Spleen (tissue), 11 donors: ENCODE measurements at regions not wholly inside any gene's neighbourhood (a gene's known extent, or its start where the extent isn't known, plus 50 kb on each side); places are given as distances from the start of the nearest gene placed in this dataset.

Experiments
- DNase-seq: peaks from one replicate; pipeline ENCODE4 v3.0.0-alpha.2; 2020
- H3K27ac ChIP-seq, 8 donors: fragments of 200-600 bp; sonication (generic) in 7 of 8; 1 replicate in 4 of 8; 2 replicates in 4 of 8; pipeline versions ENCODE4 v1.5.0 to v1.8.0; 2016 to 2021; ENCODE audit warnings: inconsistent platforms in 4 of 8, mild to moderate bottlenecking in 4 of 8, moderate library complexity in 1 of 8
- H3K27me3 ChIP-seq, 7 donors: fragments of 200-600 bp; sonication (generic) in 6 of 7; replicated peaks in 1 of 7; 1 replicate in 4 of 7; 2 replicates in 3 of 7; pipeline versions ENCODE4 v1.5.0 to v1.8.0; 2016 to 2021; ENCODE audit warnings: inconsistent platforms in 3 of 7, mild to moderate bottlenecking in 1 of 7
- H3K36me3 ChIP-seq, 6 donors: fragments of 200-600 bp; sonication (generic) in 5 of 6; 1 replicate in 4 of 6; 2 replicates in 2 of 6; pipeline versions ENCODE4 v1.5.0 to v1.8.0; 2016 to 2021; ENCODE audit warnings: inconsistent platforms in 2 of 6
- H3K4me1 ChIP-seq, 6 donors: fragments of 200-600 bp; sonication (generic) in 5 of 6; 1 replicate in 3 of 6; 2 replicates in 3 of 6; pipeline versions ENCODE4 v1.5.0 to v1.8.0; 2016 to 2021; ENCODE audit warnings: inconsistent platforms in 3 of 6
- H3K4me3 ChIP-seq, 8 donors: fragments of 200-600 bp; sonication (generic) in 7 of 8; 1 replicate in 4 of 8; 2 replicates in 4 of 8; pipeline versions ENCODE4 v1.5.0 to v1.8.0; 2016 to 2021; ENCODE audit warnings: inconsistent platforms in 4 of 8, mild to moderate bottlenecking in 4 of 8, moderate library complexity in 2 of 8
- H3K9me3 ChIP-seq, 8 donors: fragments of 200-600 bp; sonication (generic) in 7 of 8; 1 replicate in 4 of 8; 2 replicates in 4 of 8; pipeline versions ENCODE4 v1.5.0 to v1.8.0; 2016 to 2021; ENCODE audit warnings: inconsistent platforms in 4 of 8
- POLR2A ChIP-seq, 3 donors: fragments of 450-650 bp; IDR thresholded peaks; one replicate each; pipeline ENCODE4 v1.5.1; 2017; ENCODE audit warnings: antibody characterized with exemption in 3 of 3, mild to moderate bottlenecking in 1 of 3
- POLR2AphosphoS5 ChIP-seq, 3 donors: sonication (generic); formaldehyde crosslinking; IDR thresholded peaks; one replicate each; pipeline ENCODE4 v1.5.1; 2017; ENCODE audit warnings: antibody characterized with exemption in 3 of 3
- WGBS, 5 donors: extraction: QIAGEN DNeasy Blood & Tissue Kit in 3 of 5; methylation state at CpG; one replicate each; pipeline versions ENCODE4 v1.1.5 to v1.1.7; 2013 to 2018; 5-methylcytosine and 5-hydroxymethylcytosine counted together
- intact Hi-C: fragments of 100-400 bp; cut with DNase I; formaldehyde crosslinking; loops from one replicate; pipeline ENCODE4 v1.15.0; 2023; ENCODE audit warnings: low total_unique reads
- TF ChIP-seq, protein P1 (sequence below), 11 experiments: fragments of 200-600 bp in 7 of 11; fragments of 450-650 bp in 4 of 11; sonication (generic) in 4 of 11; IDR thresholded peaks in 8 of 11; conservative IDR thresholded peaks in 3 of 11; 1 replicate in 7 of 11; 2 replicates in 4 of 11; pipeline versions ENCODE4 v1.4.0 to v1.8.0; 2016 to 2021; ENCODE audit warnings: antibody characterized with exemption in 11 of 11, inconsistent platforms in 4 of 11, mild to moderate bottlenecking in 1 of 11
- donor health status: healthy with polysubstance abuse.
- donor health status: DM: no; HTN: no; CAD: no; lungs with moderate emphysema.
- donor health status: DM: no; HTN: no; CAD: no.
- donor health status: Bipolar disorder and iron deficiency.
- donor health status: healthy.
- donor health status: DM: no; HTN: no; CAD: no.
- donor health status: DM: yes; HTN: yes; CAD: no.

DNA sequence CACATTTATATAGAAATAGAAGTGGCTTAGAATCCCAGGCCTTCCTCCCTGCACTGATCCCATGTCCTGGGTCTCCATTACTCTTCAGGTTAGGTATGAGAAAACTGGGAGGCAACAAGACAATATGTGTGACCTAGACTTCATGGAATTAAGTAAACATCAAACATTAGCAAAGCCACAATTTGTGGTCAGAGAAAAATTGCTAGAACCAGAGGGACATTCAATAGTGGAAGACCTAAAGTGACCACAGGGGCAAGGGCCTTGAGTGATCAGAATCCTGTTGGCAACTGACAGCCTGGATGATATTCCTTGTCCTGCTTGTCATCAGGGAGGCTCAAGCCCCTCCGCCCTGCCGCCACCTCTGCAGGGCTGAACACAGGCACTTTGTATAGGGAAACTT, 322.8 kb upstream of the CTNNB1 start:
- DNase-seq, result no peak
- WGBS, 5 donors, result 90 to 100% (median 98%) methylated on average over 2 of the region's 2 CpGs
- no peaks in the 10 kb centered on the region for H3K27me3 ChIP-seq
- TF ChIP-seq POLR2AphosphoS5 (IDR thresholded peaks at IDR 0.05) (no peak), POLR2A (IDR thresholded peaks at IDR 0.05) (no peak)
- TF ChIP-seq, protein P1, sequence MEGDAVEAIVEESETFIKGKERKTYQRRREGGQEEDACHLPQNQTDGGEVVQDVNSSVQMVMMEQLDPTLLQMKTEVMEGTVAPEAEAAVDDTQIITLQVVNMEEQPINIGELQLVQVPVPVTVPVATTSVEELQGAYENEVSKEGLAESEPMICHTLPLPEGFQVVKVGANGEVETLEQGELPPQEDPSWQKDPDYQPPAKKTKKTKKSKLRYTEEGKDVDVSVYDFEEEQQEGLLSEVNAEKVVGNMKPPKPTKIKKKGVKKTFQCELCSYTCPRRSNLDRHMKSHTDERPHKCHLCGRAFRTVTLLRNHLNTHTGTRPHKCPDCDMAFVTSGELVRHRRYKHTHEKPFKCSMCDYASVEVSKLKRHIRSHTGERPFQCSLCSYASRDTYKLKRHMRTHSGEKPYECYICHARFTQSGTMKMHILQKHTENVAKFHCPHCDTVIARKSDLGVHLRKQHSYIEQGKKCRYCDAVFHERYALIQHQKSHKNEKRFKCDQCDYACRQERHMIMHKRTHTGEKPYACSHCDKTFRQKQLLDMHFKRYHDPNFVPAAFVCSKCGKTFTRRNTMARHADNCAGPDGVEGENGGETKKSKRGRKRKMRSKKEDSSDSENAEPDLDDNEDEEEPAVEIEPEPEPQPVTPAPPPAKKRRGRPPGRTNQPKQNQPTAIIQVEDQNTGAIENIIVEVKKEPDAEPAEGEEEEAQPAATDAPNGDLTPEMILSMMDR (IDR thresholded peaks at IDR 0.05 in 8 of 11, conservative IDR thresholded peaks at IDR 0.05 in 3 of 11), result no peak
- no peaks in the 10 kb centered on the region for H3K9me3 ChIP-seq
- peaks cover 0 to 18% (median 3%) of the 10 kb centered on the region in 6 donors for H3K4me1 ChIP-seq
- intact Hi-C loops, result no loop called here
- no peak overlapping the region for H3K4me3 ChIP-seq
- no peak overlapping the region for H3K27ac ChIP-seq
- no peaks in the 10 kb centered on the region for H3K36me3 ChIP-seq

DNA sequence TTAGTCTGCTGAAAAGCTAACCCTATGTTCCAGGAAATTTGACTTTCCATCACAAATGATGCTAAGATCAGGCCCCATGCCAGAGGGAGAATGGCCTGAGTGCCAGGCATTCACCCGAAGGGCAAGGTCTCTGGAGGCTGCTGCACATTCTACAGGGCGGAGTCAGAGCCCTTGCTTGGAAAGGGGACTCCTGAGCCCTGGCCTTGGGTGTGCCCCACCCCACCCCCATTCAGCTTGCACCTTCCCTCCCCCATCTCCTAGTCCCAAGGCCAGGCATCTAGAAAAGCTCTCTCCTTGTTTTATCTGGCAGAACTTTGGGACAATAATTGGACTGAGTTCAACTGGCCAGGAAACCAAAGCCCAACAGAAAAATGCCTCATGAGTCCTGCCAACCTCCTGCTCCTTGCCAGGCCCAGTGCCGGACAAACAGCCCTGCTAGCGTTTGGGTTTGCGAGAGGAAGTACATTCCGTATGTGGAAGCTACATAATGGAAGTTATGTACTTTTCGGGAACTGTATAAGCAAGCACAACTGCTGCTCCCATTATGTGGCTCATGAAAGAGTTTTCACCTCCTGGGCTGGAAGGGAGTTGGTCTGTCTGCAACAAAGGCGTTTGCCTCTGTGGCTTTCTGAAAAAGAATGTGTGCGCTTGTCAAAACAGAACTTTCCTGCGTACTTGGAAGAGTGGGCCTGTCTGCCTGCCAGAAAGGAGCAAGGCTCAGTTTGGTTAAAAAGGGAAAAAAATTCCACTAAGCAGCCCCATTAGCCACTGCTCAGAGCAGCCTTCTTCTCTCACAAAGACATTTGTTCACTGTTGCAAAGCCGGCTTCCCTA, 321.5 kb upstream of the CTNNB1 start:
- intact Hi-C loops, result no loop called here
- Histone ChIP-seq H3K36me3 (no peaks in the 10 kb centered on the region), H3K27ac (peak overlapping the region in 7 of 8 donors; percentile 32 to 73 (median 50)), H3K9me3 (no peaks in the 10 kb centered on the region), H3K4me3 (no peak overlapping the region), H3K27me3 (no peaks in the 10 kb centered on the region), H3K4me1 (peaks cover 0 to 18% (median 3%) of the 10 kb centered on the region in 6 donors)
- WGBS, 5 donors, result 56 to 80% (median 63%) methylated on average over 11 of the region's 11 CpGs
- peak; percentile 25 to 34 (median 27) for TF ChIP-seq POLR2AphosphoS5 (IDR thresholded peaks at IDR 0.05)
- TF ChIP-seq, protein P1 (IDR thresholded peaks at IDR 0.05 in 8 of 11, conservative IDR thresholded peaks at IDR 0.05 in 3 of 11), result no peak
- no peak for DNase-seq

DNA sequence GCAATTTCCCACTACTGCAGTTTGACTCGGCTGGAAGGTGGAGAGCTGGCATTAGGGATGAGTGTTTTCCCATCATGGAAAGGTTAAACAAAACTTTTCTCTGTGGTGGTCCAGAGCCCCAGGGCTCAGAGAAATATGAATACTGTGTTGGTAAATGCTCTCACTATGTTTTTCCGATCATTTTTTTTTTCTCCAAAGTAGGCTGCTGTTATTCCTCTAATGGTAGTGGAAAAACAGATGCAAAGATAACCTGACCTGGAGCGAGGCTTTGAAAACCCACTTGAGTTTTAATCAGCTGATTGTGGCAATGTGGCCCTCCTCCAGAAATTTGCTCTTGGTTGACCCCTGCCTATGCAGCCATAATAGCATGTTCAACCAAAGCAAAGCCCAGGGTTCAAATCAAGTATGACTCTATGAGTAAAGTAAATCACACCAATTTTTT, 320.8 kb upstream of the CTNNB1 start:
- 69 to 76% (median 70%) methylated on average over 3 of the region's 3 CpGs for WGBS, 5 donors
- TF ChIP-seq POLR2AphosphoS5 (IDR thresholded peaks at IDR 0.05) (no peak), POLR2A (IDR thresholded peaks at IDR 0.05) (no peak)
- TF ChIP-seq, protein P1 (IDR thresholded peaks at IDR 0.05 in 8 of 11, conservative IDR thresholded peaks at IDR 0.05 in 3 of 11), result no peak
- Histone ChIP-seq H3K27me3 (no peaks in the 10 kb centered on the region), H3K9me3 (no peaks in the 10 kb centered on the region), H3K4me3 (no peak overlapping the region), H3K36me3 (no peaks in the 10 kb centered on the region), H3K27ac (peak overlapping the region in 7 of 8 donors; percentile 32 to 73 (median 50)), H3K4me1 (peaks cover 0 to 18% (median 3%) of the 10 kb centered on the region in 6 donors)
- intact Hi-C loops, result no loop called here
- DNase-seq, result no peak

DNA sequence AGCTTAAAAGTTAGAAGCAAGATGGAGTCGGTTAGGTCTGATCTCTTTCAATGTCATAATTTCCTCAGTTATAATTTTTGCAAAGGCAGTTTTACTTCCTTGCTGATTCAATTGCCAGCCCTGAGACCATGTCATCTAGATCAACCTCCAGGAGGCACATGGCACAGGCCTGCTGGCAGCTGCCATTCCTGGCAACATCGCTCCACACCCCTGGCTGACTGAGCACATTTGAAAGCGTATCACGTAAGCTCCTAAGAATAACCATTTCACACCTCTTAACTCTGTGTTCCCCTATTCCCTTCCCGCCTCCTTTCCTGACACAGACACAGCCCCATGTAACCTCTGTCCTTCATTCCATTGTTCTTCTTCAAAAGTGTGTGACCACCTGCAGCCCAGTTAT, 313.9 kb upstream of the CTNNB1 start:
- WGBS, 5 donors, result 84 to 96% (median 93%) methylated on average over 5 of the region's 5 CpGs
- H3K4me1 ChIP-seq, result no peaks in the 10 kb centered on the region

More for the DNA sequence above, 313.9 kb upstream of the CTNNB1 start:
- H3K9me3 ChIP-seq, result no peaks in the 10 kb centered on the region
- no peaks in the 10 kb centered on the region for H3K36me3 ChIP-seq
- no peak overlapping the region for H3K4me3 ChIP-seq
- H3K27ac ChIP-seq, result no peak overlapping the region
- H3K27me3 ChIP-seq, result no peaks in the 10 kb centered on the region
- intact Hi-C loops, result no loop called here
- TF ChIP-seq, protein P1 (IDR thresholded peaks at IDR 0.05 in 8 of 11, conservative IDR thresholded peaks at IDR 0.05 in 3 of 11), result no peak
- TF ChIP-seq POLR2AphosphoS5 (IDR thresholded peaks at IDR 0.05), result no peak
- no peak for TF ChIP-seq POLR2A (IDR thresholded peaks at IDR 0.05)
- no peak for DNase-seq
